Iris pigment epithelial cell (primary cell): ENCODE measurements at regions not wholly inside any gene's neighbourhood (a gene's known extent, or its start where the extent isn't known, plus 50 kb on each side); places are given as distances from the start of the nearest gene placed in this dataset.

Source experiments
- DNase-seq: peaks from one replicate; pipeline ENCODE4 v3.0.0-alpha.2; 2011; ENCODE audit warnings: low read depth

GRCh38 chr7:133191787-133192186, 61.1 kb upstream of the EXOC4 start:
- no peak for DNase-seq

DNA sequence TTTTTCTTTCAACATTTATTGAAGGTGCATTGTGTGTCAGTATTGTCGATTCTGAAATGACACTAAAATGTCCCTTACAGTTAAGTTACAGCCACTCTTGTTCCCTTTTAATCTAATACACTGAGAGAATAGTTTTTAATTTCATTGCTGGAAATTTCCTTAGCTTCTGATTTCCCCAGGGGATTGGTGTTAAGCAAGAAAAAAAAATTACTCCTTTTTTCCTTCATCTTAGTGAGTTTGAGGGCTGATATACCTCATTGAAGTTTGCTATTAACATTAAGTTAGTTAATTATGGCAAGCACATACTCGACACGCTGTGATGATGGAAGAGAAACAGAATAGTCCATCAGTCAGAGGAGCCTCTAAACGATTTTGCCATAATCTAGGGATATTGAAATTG, 57.0 kb upstream of the EXOC4 start:
- DNase-seq = no peak

DNA sequence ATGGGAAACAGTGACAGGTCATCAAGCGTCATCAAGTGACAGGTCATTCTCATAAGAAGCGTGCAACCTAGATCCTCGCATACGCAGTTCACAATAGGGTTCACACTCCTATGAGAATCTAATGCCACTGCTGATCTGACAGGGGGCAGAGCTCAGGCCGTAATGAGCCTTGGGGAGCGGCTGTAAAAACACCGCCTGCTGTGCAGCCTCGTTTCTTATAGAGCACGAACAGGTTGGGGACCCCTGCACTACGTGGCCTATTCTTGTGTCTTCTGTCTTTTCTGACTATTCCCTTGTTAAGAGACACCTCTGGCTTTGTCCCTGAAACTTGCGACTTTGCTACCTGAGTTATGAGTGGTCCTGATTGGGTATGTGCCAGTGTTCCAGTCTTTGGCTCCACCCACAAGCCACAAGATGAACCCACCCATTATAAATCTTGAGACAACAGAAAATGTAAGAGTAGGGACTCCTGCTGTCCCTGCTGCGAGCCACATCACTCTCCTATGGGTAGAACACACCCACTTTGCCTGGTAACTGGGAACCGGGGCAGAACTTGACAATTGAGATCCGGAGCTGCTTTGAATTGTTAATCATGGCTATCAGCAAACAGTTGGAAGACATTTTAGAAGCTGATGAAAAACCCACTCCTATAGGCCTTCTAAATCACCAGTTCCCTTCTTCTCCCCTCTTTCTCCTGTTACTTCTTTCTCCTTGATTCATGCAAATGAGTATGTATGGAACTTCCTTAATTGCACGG, 55.8 kb upstream of the EXOC4 start:
- DNase-seq = no peak

DNA sequence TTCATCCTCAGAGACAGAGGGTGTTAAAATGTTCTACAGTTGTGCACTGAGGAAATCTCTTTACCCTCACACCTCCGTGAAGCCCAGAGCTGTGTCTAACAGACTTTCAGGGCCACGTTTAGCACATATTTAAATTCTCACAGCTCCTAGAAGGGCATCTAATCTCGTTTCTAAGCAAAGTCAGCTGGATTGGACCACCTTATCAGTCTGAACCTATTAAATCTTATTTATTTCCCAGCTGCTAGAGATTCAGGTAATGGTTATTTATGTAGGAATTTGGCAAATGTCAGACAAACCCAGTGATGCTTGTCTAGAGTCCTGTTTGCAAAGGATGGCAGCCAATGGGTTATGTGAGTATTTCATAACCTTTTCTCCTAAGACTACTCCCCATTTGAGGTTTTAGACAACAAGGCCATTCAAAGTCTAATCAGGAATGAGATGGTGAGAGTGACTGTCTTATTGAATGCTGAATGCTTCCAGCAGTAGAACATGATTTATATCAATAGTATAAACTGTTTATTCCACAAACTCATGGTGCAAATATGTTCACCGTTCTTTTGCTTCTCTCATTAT, 54.8 kb upstream of the EXOC4 start:
- no peak for DNase-seq

- no peak for DNase-seq
Measured at GRCh38 chr7:133199831-133200230, 53.0 kb upstream of the EXOC4 start.

- DNase-seq = no peak
Measured at GRCh38 chr7:133201470-133201869, 51.4 kb upstream of the EXOC4 start.

DNA sequence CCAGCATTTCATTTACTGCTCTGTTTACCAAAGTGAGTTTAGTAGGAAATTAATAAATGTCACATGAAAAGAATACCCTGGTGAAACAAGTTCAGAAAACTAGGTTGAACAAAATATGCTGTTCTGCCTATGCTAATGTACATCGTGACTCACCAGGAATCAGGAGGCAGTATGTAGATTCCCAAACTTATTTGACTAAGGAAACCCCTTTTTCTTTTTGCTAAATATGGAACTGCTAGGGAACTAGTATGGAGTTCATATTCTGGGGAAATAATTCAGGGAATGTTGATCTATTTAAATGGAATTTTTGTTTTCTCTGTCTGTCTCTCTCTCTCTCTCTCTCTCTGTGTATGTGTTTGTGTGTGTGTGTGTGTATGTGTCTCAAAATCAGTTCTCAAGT, 49.9 kb upstream of the EXOC4 start:
- no peak for DNase-seq
